ENCODE measurements at regions not wholly inside any gene's neighbourhood (a gene's known extent, or its start where the extent isn't known, plus 50 kb on each side); places are given as distances from the start of the nearest gene placed in this dataset.

- Histone ChIP-seq H3K36me3 (replicated peaks in 1 of 2; ENCODE audit: control extremely low read depth in 1 of 2, control insufficient read depth in 1 of 2, extremely low read depth in 1 of 2, insufficient read depth in 2 of 2, low read length in 1 of 2) (no peaks in the 10 kb centered on the region), H3K4me1 (ENCODE audit: control insufficient read depth in 2 of 2, insufficient read depth in 2 of 2, low read length in 2 of 2) (no peaks in the 10 kb centered on the region), H3K27ac (ENCODE audit: low read length in 2 of 2) (no peak overlapping the region), H4K20me1 (ENCODE audit: control insufficient read depth, insufficient read depth, low read length, poor library complexity, severe bottlenecking) (no peaks in the 10 kb centered on the region), H2AFZ (ENCODE audit: insufficient read depth, low read depth, low read length, poor library complexity, severe bottlenecking) (no peak overlapping the region), H3K9ac (ENCODE audit: low read length) (no peak overlapping the region), H3K27me3 (replicated peaks in 1 of 4; ENCODE audit: control extremely low read depth in 1 of 4, control insufficient read depth in 3 of 4, insufficient read depth in 4 of 4, low read length in 3 of 4) (no peaks in the 10 kb centered on the region), H3K4me3 (ENCODE audit: control extremely low read depth in 1 of 5, extremely low read depth in 1 of 5, insufficient read depth in 1 of 5, low read depth in 2 of 5, low read length in 4 of 5) (no peak overlapping the region), H3K4me2 (replicated peaks; ENCODE audit: low read depth, low read length, poor library complexity, severe bottlenecking) (no peak overlapping the region), H3K9me3 (ENCODE audit: control extremely low read depth in 1 of 3, control insufficient read depth in 2 of 3, insufficient read depth in 1 of 3, low read length in 2 of 3) (no peaks in the 10 kb centered on the region), H3K79me2 (ENCODE audit: control insufficient read depth, insufficient read depth, low read length) (no peaks in the 10 kb centered on the region)
- Mint-ChIP-seq H3K4me1 (no peaks in the 10 kb centered on the region), H3K9me3 (ENCODE audit: insufficient read depth) (peaks cover 2% of the 10 kb centered on the region), H3K27ac (no peak overlapping the region), H3K4me3 (no peak overlapping the region), H3K27me3 (no peaks in the 10 kb centered on the region)
- no peak for TF ChIP-seq EZH2 (IDR thresholded peaks at IDR 0.05; ENCODE audit: borderline replicate concordance, insufficient read depth, low read depth, low read length, poor library complexity, severe bottlenecking)
- no peak for TF ChIP-seq CTCF (IDR thresholded peaks at IDR 0.05)
- POLR2A ChIA-PET = no interaction called here
- CTCF ChIA-PET = no interaction called here
- intact Hi-C loops (cut with micrococcal nuclease) = no loop called here
- DNase-seq (no peak), ATAC-seq (ENCODE audit: low read depth) (no peak)
Observed at GRCh38 chr10:107269626-107270025, 105.1 kb upstream of the SORCS1 start.

GRCh38 chr10:107264742-107265141, 100.2 kb upstream of the SORCS1 start:
- Histone ChIP-seq H2AFZ (ENCODE audit: insufficient read depth, low read depth, low read length, poor library complexity, severe bottlenecking) (no peak overlapping the region), H4K20me1 (ENCODE audit: control insufficient read depth, insufficient read depth, low read length, poor library complexity, severe bottlenecking) (no peaks in the 10 kb centered on the region), H3K4me2 (replicated peaks; ENCODE audit: low read depth, low read length, poor library complexity, severe bottlenecking) (no peak overlapping the region), H3K9ac (ENCODE audit: low read length) (no peak overlapping the region), H3K27ac (ENCODE audit: low read length in 2 of 2) (no peak overlapping the region), H3K4me1 (ENCODE audit: control insufficient read depth in 2 of 2, insufficient read depth in 2 of 2, low read length in 2 of 2) (no peaks in the 10 kb centered on the region), H3K36me3 (replicated peaks in 1 of 2; ENCODE audit: control extremely low read depth in 1 of 2, control insufficient read depth in 1 of 2, extremely low read depth in 1 of 2, insufficient read depth in 2 of 2, low read length in 1 of 2) (no peaks in the 10 kb centered on the region), H3K27me3 (replicated peaks in 1 of 4; ENCODE audit: control extremely low read depth in 1 of 4, control insufficient read depth in 3 of 4, insufficient read depth in 4 of 4, low read length in 3 of 4) (no peaks in the 10 kb centered on the region), H3K4me3 (ENCODE audit: control extremely low read depth in 1 of 5, extremely low read depth in 1 of 5, insufficient read depth in 1 of 5, low read depth in 2 of 5, low read length in 4 of 5) (no peak overlapping the region), H3K79me2 (ENCODE audit: control insufficient read depth, insufficient read depth, low read length) (no peaks in the 10 kb centered on the region), H3K9me3 (ENCODE audit: control extremely low read depth in 1 of 3, control insufficient read depth in 2 of 3, insufficient read depth in 1 of 3, low read length in 2 of 3) (no peaks in the 10 kb centered on the region)
- POLR2A ChIA-PET = no interaction called here
- intact Hi-C loops (cut with micrococcal nuclease) = no loop called here
- ATAC-seq (ENCODE audit: low read depth) (no peak), DNase-seq (no peak)
- Mint-ChIP-seq H3K4me3 (no peak overlapping the region), H3K27me3 (no peaks in the 10 kb centered on the region), H3K27ac (no peak overlapping the region), H3K4me1 (no peaks in the 10 kb centered on the region), H3K9me3 (ENCODE audit: insufficient read depth) (peaks cover 4% of the 10 kb centered on the region)
- CTCF ChIA-PET = interaction anchor here (0.7 kb wide), 1 partner anchor 555 kb away, joined by 4 read pairs; no protein-coding TSS in a partner anchor
- TF ChIP-seq EZH2 (IDR thresholded peaks at IDR 0.05; ENCODE audit: borderline replicate concordance, insufficient read depth, low read depth, low read length, poor library complexity, severe bottlenecking) (no peak), CTCF (IDR thresholded peaks at IDR 0.05) (no peak)
- WGBS (ENCODE audit: insufficient coverage) = 65% methylated on average over 3 of the region's 6 CpGs

Data from B cell (primary cell).